ENCODE measurements at regions not wholly inside any gene's neighbourhood (a gene's known extent, or its start where the extent isn't known, plus 50 kb on each side); places are given as distances from the start of the nearest gene placed in this dataset.

GRCh38 chr13:99033814-99034213 is 56.0 kb upstream of the DOCK9 start:
- intact Hi-C loops (cut with DNase I): no loop called here
- ATAC-seq (no peak), DNase-seq (no peak)
- Histone ChIP-seq H3K27ac (no peak overlapping the region), H3K27me3 (no peaks in the 10 kb centered on the region), H3K4me1 (peaks cover 14% of the 10 kb centered on the region), H3K4me3 (no peak overlapping the region), H3K36me3 (replicated peaks in 1 of 2; ENCODE audit: insufficient read depth in 1 of 2, low read depth in 2 of 2) (no peaks in the 10 kb centered on the region), H3K9me3 (no peaks in the 10 kb centered on the region)
- peak in 6 of 7 experiments; percentile 31 to 52 (median 43) for TF ChIP-seq CTCF (IDR thresholded peaks at IDR 0.05)
- TF ChIP-seq POLR2A (IDR thresholded peaks at IDR 0.05): no peak

- DNase-seq (no peak), ATAC-seq (no peak)
- TF ChIP-seq CTCF (IDR thresholded peaks at IDR 0.05) (no peak), POLR2A (IDR thresholded peaks at IDR 0.05) (no peak)
- Histone ChIP-seq H3K4me1 (peaks cover 14% of the 10 kb centered on the region), H3K36me3 (replicated peaks in 1 of 2; ENCODE audit: insufficient read depth in 1 of 2, low read depth in 2 of 2) (no peaks in the 10 kb centered on the region), H3K27ac (no peak overlapping the region), H3K9me3 (no peaks in the 10 kb centered on the region), H3K27me3 (no peaks in the 10 kb centered on the region), H3K4me3 (no peak overlapping the region)
- intact Hi-C loops (cut with DNase I): no loop called here
- 54% methylated on average over 5 of the region's 5 CpGs for WGBS, 2 donors
These were observed 56.6 kb upstream of the DOCK9 start for GRCh38 chr13:99034333-99035085.

DNA sequence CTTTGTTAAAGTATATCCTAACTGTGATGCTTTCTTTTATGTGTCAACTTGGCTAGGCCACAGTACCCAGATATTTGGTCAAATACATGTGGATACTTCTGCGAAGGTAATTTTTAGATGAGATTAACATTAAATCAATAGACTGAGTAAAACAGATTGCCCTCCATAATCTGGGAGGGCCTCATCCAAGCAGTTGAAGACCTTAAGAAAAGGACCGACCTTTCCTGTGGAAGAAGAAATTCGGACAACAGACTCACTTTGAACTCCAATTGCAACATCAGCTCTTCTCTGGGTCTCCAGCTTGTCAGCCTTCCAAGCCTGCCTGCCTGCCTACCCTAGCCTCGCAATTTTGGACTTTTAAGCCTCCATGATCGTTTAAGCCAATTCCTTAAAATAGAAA is 57.9 kb upstream of the DOCK9 start:
- Histone ChIP-seq H3K9me3 (no peaks in the 10 kb centered on the region), H3K4me1 (peaks cover 18% of the 10 kb centered on the region), H3K36me3 (replicated peaks in 1 of 2; ENCODE audit: insufficient read depth in 1 of 2, low read depth in 2 of 2) (no peaks in the 10 kb centered on the region), H3K4me3 (no peak overlapping the region), H3K27ac (no peak overlapping the region), H3K27me3 (no peaks in the 10 kb centered on the region)
- no peak for TF ChIP-seq CTCF (IDR thresholded peaks at IDR 0.05)
- no peak for TF ChIP-seq POLR2A (IDR thresholded peaks at IDR 0.05)
- no peak for DNase-seq
- ATAC-seq: no peak
- intact Hi-C loops (cut with DNase I): no loop called here
- 92 to 97% methylated on average over 5 of the region's 5 CpGs for WGBS, 2 donors

- TF ChIP-seq POLR2A (IDR thresholded peaks at IDR 0.05): no peak
- no peak for TF ChIP-seq CTCF (IDR thresholded peaks at IDR 0.05)
- no peak for ATAC-seq
- peaks cover 26% of the 10 kb centered on the region for H3K4me1 ChIP-seq
- WGBS, 2 donors: 86 to 88% methylated on average over 2 of the region's 2 CpGs
- intact Hi-C loops (cut with DNase I): no loop called here
- DNase-seq: no peak
- no peak overlapping the region for H3K27ac ChIP-seq
- no peaks in the 10 kb centered on the region for H3K9me3 ChIP-seq
- no peak overlapping the region for H3K4me3 ChIP-seq
- no peaks in the 10 kb centered on the region for H3K27me3 ChIP-seq
- no peaks in the 10 kb centered on the region for H3K36me3 ChIP-seq (replicated peaks in 1 of 2; ENCODE audit: insufficient read depth in 1 of 2, low read depth in 2 of 2)
These were observed 59.9 kb upstream of the DOCK9 start for GRCh38 chr13:99037756-99038155.

DNA sequence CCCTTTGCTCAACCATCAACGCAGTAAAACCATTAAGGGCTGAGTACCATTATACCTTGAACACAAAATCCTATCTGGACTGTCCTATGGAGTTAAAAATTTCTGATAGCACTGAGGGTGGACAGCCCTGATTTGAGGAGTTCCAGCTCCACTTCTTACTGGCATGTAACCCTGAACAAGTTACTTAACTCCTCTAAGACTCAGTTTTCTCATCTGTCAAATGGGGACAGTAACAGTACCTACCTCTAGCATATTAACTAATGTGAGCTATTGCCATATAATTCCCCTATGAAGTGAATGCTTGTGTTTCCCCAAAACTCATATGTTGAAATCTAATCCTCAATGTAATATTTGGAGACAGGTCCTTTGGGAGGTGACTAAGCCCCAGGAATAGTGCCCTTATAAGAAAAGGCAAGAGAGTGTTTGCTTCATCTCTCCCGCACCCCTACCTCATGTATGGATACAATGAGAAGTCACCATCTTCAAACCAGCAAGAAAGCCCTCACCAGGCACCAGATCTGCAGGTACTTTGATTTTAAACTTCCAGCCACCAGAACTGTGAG is 61.9 kb upstream of the DOCK9 start:
- ATAC-seq: no peak
- Histone ChIP-seq H3K4me3 (no peak overlapping the region), H3K36me3 (replicated peaks in 1 of 2; ENCODE audit: insufficient read depth in 1 of 2, low read depth in 2 of 2) (no peaks in the 10 kb centered on the region), H3K27me3 (no peaks in the 10 kb centered on the region), H3K27ac (no peak overlapping the region), H3K4me1 (peaks cover 11% of the 10 kb centered on the region), H3K9me3 (no peaks in the 10 kb centered on the region)
- TF ChIP-seq POLR2A (IDR thresholded peaks at IDR 0.05) (no peak), CTCF (IDR thresholded peaks at IDR 0.05) (no peak)
- WGBS, 2 donors: 87 to 97% methylated on average over 2 of the region's 2 CpGs
- intact Hi-C loops (cut with DNase I): no loop called here
- no peak for DNase-seq

Measured in body of pancreas (tissue), 4 donors.